ENCODE measurements at regions not wholly inside any gene's neighbourhood (a gene's known extent, or its start where the extent isn't known, plus 50 kb on each side); places are given as distances from the start of the nearest gene placed in this dataset.

- TF ChIP-seq CTCF (conservative IDR thresholded peaks at IDR 0.05; ENCODE audit: low read length) (no peak), EZH2phosphoT487 (IDR thresholded peaks at IDR 0.05; ENCODE audit: borderline replicate concordance) (no peak)
Observed at GRCh38 chr13:47230155-47230554, 333.3 kb upstream of the HTR2A start.

Data from Loucy (cell line).